Transverse colon (tissue), 4 donors: ENCODE measurements at regions not wholly inside any gene's neighbourhood (a gene's known extent, or its start where the extent isn't known, plus 50 kb on each side); places are given as distances from the start of the nearest gene placed in this dataset.

Source experiments
- DNase-seq: peaks from one replicate; pipeline ENCODE4 v3.0.0-alpha.2; 2019
- H3K27ac ChIP-seq, 4 donors: fragments of 200-600 bp; sonication (generic); 2 replicates each; pipeline ENCODE4 v1.5.1; 2016 to 2018; ENCODE audit warnings: inconsistent platforms in 4 of 4
- H3K27me3 ChIP-seq: fragments of 200-600 bp; sonication (generic); 2 replicates; pipeline ENCODE4 v1.5.1; 2017; ENCODE audit warnings: inconsistent platforms
- H3K36me3 ChIP-seq, 4 donors: fragments of 200-600 bp; sonication (generic); 2 replicates each; pipeline ENCODE4 v1.5.1; 2017 to 2019; ENCODE audit warnings: inconsistent platforms in 4 of 4
- H3K4me1 ChIP-seq, 4 donors: fragments of 200-600 bp; sonication (generic); 2 replicates each; pipeline ENCODE4 v1.5.1; 2017 to 2020; ENCODE audit warnings: inconsistent platforms in 4 of 4
- H3K4me3 ChIP-seq, 4 donors: fragments of 200-600 bp; sonication (generic); 1 replicate in 1 of 4; 2 replicates in 3 of 4; pipeline versions ENCODE4 v1.5.1 to v1.6.1; 2017 to 2019; ENCODE audit warnings: inconsistent platforms in 4 of 4
- H3K9me3 ChIP-seq, 2 donors: fragments of 200-600 bp; sonication (generic); 2 replicates each; pipeline ENCODE4 v1.5.1; 2017 to 2019; ENCODE audit warnings: inconsistent platforms in 2 of 2
- EP300 ChIP-seq: sonication (generic); formaldehyde crosslinking; IDR thresholded peaks from one replicate; pipeline ENCODE4 v1.6.1; 2017; ENCODE audit warnings: antibody characterized with exemption, low read depth
- POLR2A ChIP-seq: fragments of 450-650 bp; IDR thresholded peaks from one replicate; pipeline ENCODE4 v1.6.1; 2016; ENCODE audit warnings: antibody characterized with exemption, mild to moderate bottlenecking, moderate library complexity
- POLR2AphosphoS5 ChIP-seq, 3 donors: sonication (generic); formaldehyde crosslinking; IDR thresholded peaks; one replicate each; pipeline ENCODE4 v1.6.1; 2016; ENCODE audit warnings: antibody characterized with exemption in 3 of 3
- WGBS, 2 donors: methylation state at CpG; one replicate each; pipeline ENCODE4 v1.1.5; 2018; ENCODE audit warnings: low coverage in 1 of 2; 5-methylcytosine and 5-hydroxymethylcytosine counted together
- in situ Hi-C, 4 donors: fragments of 200-750 bp; cut with MboI; loops; one replicate each; pipeline versions ENCODE4 v1.15.0 to v1.15.1; 2017; ENCODE audit warnings: low sequenced_read_pairs in 3 of 4, low pct_ligation_motif_present in 1 of 4, low pct_unique_long_range_greater_than_20kb in 1 of 4
- intact Hi-C: fragments of 100-400 bp; cut with DNase I; formaldehyde crosslinking; loops from one replicate; pipeline ENCODE4 v1.15.1; 2023; ENCODE audit warnings: low total_unique reads
- TF ChIP-seq, protein P1 (sequence below), 5 experiments: fragments of 200-600 bp in 3 of 5; fragments of 450-650 bp in 2 of 5; sonication (generic) in 3 of 5; IDR thresholded peaks; 1 replicate in 2 of 5; 2 replicates in 3 of 5; pipeline ENCODE4 v1.5.1; 2016 to 2017; ENCODE audit warnings: antibody characterized with exemption in 5 of 5, inconsistent platforms in 3 of 5, mild to moderate bottlenecking in 2 of 5, moderate library complexity in 1 of 5

DNA sequence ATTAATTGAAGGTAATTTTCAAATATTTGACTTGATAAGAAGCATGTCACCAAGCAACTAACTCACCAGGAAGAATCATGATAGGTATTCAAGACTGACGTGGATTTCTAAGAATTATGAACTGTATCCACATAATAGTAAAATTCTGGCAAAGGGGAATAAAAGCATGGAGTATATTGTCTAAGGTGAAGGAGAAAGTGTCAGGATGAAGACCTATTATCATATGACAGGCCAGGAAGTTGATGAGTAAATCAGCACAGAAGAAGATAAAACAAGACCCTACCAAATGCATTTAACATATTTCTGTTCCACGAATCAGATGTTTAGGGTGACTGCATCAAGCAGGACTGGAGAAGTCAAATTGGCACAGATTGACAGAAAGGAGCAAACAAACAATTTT is 362.7 kb upstream of the MMS22L start:
- TF ChIP-seq EP300 (no peak), POLR2AphosphoS5 (IDR thresholded peaks at IDR 0.05) (no peak), POLR2A (no peak)
- TF ChIP-seq, protein P1, sequence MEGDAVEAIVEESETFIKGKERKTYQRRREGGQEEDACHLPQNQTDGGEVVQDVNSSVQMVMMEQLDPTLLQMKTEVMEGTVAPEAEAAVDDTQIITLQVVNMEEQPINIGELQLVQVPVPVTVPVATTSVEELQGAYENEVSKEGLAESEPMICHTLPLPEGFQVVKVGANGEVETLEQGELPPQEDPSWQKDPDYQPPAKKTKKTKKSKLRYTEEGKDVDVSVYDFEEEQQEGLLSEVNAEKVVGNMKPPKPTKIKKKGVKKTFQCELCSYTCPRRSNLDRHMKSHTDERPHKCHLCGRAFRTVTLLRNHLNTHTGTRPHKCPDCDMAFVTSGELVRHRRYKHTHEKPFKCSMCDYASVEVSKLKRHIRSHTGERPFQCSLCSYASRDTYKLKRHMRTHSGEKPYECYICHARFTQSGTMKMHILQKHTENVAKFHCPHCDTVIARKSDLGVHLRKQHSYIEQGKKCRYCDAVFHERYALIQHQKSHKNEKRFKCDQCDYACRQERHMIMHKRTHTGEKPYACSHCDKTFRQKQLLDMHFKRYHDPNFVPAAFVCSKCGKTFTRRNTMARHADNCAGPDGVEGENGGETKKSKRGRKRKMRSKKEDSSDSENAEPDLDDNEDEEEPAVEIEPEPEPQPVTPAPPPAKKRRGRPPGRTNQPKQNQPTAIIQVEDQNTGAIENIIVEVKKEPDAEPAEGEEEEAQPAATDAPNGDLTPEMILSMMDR (IDR thresholded peaks at IDR 0.05): no peak
- 59 to 65% methylated on average over 2 of the region's 2 CpGs for WGBS, 2 donors
- Histone ChIP-seq H3K4me3 (no peak overlapping the region), H3K36me3 (no peaks in the 10 kb centered on the region), H3K9me3 (no peaks in the 10 kb centered on the region), H3K4me1 (no peaks in the 10 kb centered on the region), H3K27me3 (no peaks in the 10 kb centered on the region), H3K27ac (no peak overlapping the region)
- DNase-seq: no peak
- in situ Hi-C loops (no loop called here), intact Hi-C loops (no loop called here)

DNA sequence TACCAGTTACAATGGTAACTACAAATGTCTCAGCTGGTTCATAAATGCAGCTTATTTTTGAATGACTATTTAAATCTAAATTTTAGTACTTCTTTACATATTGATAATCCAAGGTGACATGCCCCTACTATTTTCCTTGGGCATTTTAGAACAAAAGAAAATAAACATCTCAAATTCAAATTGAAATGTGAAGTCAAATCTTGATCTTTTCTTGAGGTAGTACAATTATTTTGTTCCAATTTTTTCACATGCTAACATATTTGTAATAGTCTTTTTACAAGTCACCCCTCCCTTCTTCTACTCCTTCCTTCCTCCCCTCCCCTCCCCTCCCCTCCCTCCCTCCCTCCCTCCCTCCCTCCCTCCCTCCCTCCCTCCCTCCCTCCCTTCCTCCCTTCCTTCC is 370.1 kb upstream of the MMS22L start:
- Histone ChIP-seq H3K27ac (no peak overlapping the region), H3K9me3 (no peaks in the 10 kb centered on the region), H3K27me3 (no peaks in the 10 kb centered on the region), H3K4me1 (no peaks in the 10 kb centered on the region), H3K4me3 (no peak overlapping the region), H3K36me3 (no peaks in the 10 kb centered on the region)
- TF ChIP-seq EP300: no peak
- TF ChIP-seq, protein P1 (IDR thresholded peaks at IDR 0.05): no peak
- TF ChIP-seq POLR2AphosphoS5 (IDR thresholded peaks at IDR 0.05): no peak
- TF ChIP-seq POLR2A: no peak
- in situ Hi-C loops: no loop called here
- no peak for DNase-seq
- intact Hi-C loops: loop anchor here (5.0 kb wide), 1 partner anchor 239 kb away; no protein-coding TSS in a partner anchor

DNA sequence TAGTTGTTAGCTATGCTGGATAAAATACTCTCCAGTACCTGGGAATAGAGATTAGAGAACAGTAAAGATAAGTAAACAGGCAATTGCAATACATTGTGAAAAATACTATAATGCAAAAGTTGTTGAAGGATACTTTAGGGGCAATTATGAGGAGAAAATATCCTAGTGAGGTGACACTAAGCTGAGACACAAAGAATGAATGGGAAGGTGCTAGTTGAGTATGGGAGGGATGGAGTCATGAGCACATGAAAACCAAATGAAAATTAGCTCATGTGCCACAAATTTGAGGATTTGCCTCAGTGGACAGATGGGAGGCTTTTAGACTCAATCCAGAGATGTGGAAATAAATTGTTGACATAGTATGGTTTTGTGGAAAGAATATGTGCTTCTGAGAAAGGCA is 370.5 kb upstream of the MMS22L start:
- Histone ChIP-seq H3K4me3 (no peak overlapping the region), H3K36me3 (no peaks in the 10 kb centered on the region), H3K27ac (no peak overlapping the region), H3K4me1 (no peaks in the 10 kb centered on the region), H3K27me3 (no peaks in the 10 kb centered on the region), H3K9me3 (no peaks in the 10 kb centered on the region)
- TF ChIP-seq EP300: no peak
- DNase-seq: no peak
- intact Hi-C loops (loop anchor here (5.0 kb wide), 1 partner anchor 239 kb away; no protein-coding TSS in a partner anchor), in situ Hi-C loops (no loop called here)

DNA sequence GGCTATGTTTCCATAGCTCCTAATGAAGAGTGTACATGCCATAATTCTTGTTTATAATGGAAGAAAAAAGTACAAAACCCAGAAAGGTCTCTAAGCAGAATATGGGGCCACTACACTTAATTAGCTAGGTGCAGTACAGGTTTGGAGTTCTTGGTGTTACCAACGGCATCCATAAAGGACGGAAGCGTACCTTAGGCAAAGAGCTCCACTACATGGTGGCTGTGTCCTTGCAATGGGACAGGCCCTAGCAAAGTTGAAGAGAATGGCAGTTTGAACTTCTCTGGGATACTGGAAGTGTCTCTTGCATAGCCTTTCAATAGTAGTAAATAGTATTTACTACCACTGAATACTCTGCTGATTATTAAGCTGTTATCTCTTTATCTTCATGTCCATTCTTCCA is 371.7 kb upstream of the MMS22L start:
- no peaks in the 10 kb centered on the region for H3K27me3 ChIP-seq
- no peak overlapping the region for H3K4me3 ChIP-seq
- WGBS, 2 donors: 90 to 93% methylated on average over 3 of the region's 3 CpGs
- no peaks in the 10 kb centered on the region for H3K9me3 ChIP-seq
- H3K4me1 ChIP-seq: no peaks in the 10 kb centered on the region
- H3K27ac ChIP-seq: no peak overlapping the region
- H3K36me3 ChIP-seq: no peaks in the 10 kb centered on the region
- in situ Hi-C loops (no loop called here), intact Hi-C loops (loop anchor here (5.0 kb wide), 1 partner anchor 238 kb away; no protein-coding TSS in a partner anchor)
- no peak for DNase-seq
- no peak for TF ChIP-seq EP300
- TF ChIP-seq, protein P1 (IDR thresholded peaks at IDR 0.05): no peak
- no peak for TF ChIP-seq POLR2AphosphoS5 (IDR thresholded peaks at IDR 0.05)
- TF ChIP-seq POLR2A: no peak

DNA sequence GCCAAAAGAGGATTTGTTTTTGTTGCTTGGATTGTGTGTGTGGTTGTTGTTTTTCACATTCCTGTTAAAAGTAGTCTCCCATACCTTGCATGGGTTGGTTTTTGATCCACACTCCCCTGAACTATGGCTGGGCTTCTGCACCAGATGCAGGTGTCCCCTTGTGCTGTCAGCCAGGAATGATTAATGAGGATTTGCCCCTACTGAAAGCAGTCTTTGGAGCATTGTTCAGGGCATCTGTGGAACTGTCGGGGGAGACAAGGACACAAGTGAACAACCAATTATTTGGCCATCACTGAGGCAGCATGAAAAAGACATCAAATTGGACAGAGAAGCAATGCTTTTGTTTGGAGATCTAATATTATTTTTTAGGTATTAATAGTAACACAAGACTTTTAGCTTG is 373.2 kb upstream of the MMS22L start:
- no peak overlapping the region for H3K4me3 ChIP-seq
- WGBS, 2 donors: 17 to 50% methylated on average over 1 of the region's 1 CpG
- no peaks in the 10 kb centered on the region for H3K36me3 ChIP-seq
- no peaks in the 10 kb centered on the region for H3K9me3 ChIP-seq
- in situ Hi-C loops (no loop called here), intact Hi-C loops (no loop called here)
- no peaks in the 10 kb centered on the region for H3K4me1 ChIP-seq
- TF ChIP-seq POLR2AphosphoS5 (IDR thresholded peaks at IDR 0.05) (no peak), POLR2A (no peak), EP300 (no peak)
- TF ChIP-seq, protein P1 (IDR thresholded peaks at IDR 0.05): no peak
- H3K27ac ChIP-seq: no peak overlapping the region
- H3K27me3 ChIP-seq: no peaks in the 10 kb centered on the region
- DNase-seq: no peak
